Natural killer cell (primary cell): ENCODE measurements at regions not wholly inside any gene's neighbourhood (a gene's known extent, or its start where the extent isn't known, plus 50 kb on each side); places are given as distances from the start of the nearest gene placed in this dataset.

Source experiments
- ATAC-seq, 3 donors: fragments of 150-1000 bp in 2 of 3; fragments of 200-7000 bp in 1 of 3; cut with Tn5 transposase; 1 replicate in 1 of 3; 2 replicates in 2 of 3; pipeline ENCODE4 v1.10.0; 2021; ENCODE audit warnings: mild to moderate bottlenecking in 2 of 3, moderate library complexity in 2 of 3
- DNase-seq, 2 donors: peaks; one replicate each; pipeline versions ENCODE4 v3.0.0 to v3.0.0-alpha.2; 2013 to 2021; ENCODE audit warnings: mixed read lengths in 1 of 2
- H3K27ac ChIP-seq: one replicate; pipeline ENCODE4 v1.5.1; 2013; ENCODE audit warnings: mild to moderate bottlenecking, low read length
- H3K27me3 ChIP-seq: one replicate; pipeline ENCODE4 v1.6.1; 2013; ENCODE audit warnings: low read length; ENCODE audit not compliant: control insufficient read depth, insufficient read depth
- H3K36me3 ChIP-seq: one replicate; pipeline ENCODE4 v1.6.1; 2013; ENCODE audit warnings: low read length; ENCODE audit not compliant: control insufficient read depth, insufficient read depth
- H3K4me1 ChIP-seq: one replicate; pipeline ENCODE4 v1.6.1; 2013; ENCODE audit warnings: low read length; ENCODE audit not compliant: control insufficient read depth, insufficient read depth
- H3K4me3 ChIP-seq: one replicate; pipeline ENCODE4 v1.5.1; 2013; ENCODE audit warnings: low read length
- H3K9me3 ChIP-seq: one replicate; pipeline ENCODE4 v1.6.1; 2013; ENCODE audit warnings: low read length; ENCODE audit not compliant: control insufficient read depth, insufficient read depth
- H3K27ac Mint-ChIP-seq, 2 donors: one replicate each; pipeline ENCODE4 v1.8.0; 2022; ENCODE audit warnings: mild to moderate bottlenecking in 2 of 2, mixed read lengths in 2 of 2, moderate library complexity in 1 of 2
- H3K27me3 Mint-ChIP-seq, 2 donors: one replicate each; pipeline ENCODE4 v1.8.0; 2022; ENCODE audit warnings: low read depth in 2 of 2, mixed read lengths in 2 of 2
- H3K36me3 Mint-ChIP-seq: one replicate; pipeline ENCODE4 v1.8.0; 2022; ENCODE audit warnings: mixed read lengths
- H3K4me1 Mint-ChIP-seq, 2 donors: one replicate each; pipeline ENCODE4 v1.8.0; 2022; ENCODE audit warnings: mixed read lengths in 2 of 2
- H3K4me3 Mint-ChIP-seq: one replicate; pipeline ENCODE4 v1.8.0; 2022; ENCODE audit warnings: mild to moderate bottlenecking, moderate library complexity, mixed read lengths
- H3K9me3 Mint-ChIP-seq, 2 donors: one replicate each; pipeline ENCODE4 v1.8.0; 2022; ENCODE audit warnings: mixed read lengths in 2 of 2
- CTCF ChIP-seq: fragments of 200-600 bp; IDR thresholded peaks from one replicate; pipeline ENCODE4 v1.8.0; 2022; ENCODE audit warnings: antibody characterized with exemption
- WGBS: methylation state at CpG from one replicate; pipeline ENCODE4 v1.1.7; 2013; ENCODE audit warnings: missing lambda C conversion rate; ENCODE audit not compliant: insufficient coverage; 5-methylcytosine and 5-hydroxymethylcytosine counted together
- intact Hi-C: fragments of 100-400 bp; cut with micrococcal nuclease; formaldehyde crosslinking; loops from one replicate; pipeline ENCODE4 v1.14.2; 2022

- peaks cover 3 to 5% of the 10 kb centered on the region in 2 donors for H3K9me3 Mint-ChIP-seq
- WGBS: 90% methylated on average over 4 of the region's 4 CpGs
These were observed 204.2 kb upstream of the PLD5 start for GRCh38 chr1:242728696-242729095.

DNA sequence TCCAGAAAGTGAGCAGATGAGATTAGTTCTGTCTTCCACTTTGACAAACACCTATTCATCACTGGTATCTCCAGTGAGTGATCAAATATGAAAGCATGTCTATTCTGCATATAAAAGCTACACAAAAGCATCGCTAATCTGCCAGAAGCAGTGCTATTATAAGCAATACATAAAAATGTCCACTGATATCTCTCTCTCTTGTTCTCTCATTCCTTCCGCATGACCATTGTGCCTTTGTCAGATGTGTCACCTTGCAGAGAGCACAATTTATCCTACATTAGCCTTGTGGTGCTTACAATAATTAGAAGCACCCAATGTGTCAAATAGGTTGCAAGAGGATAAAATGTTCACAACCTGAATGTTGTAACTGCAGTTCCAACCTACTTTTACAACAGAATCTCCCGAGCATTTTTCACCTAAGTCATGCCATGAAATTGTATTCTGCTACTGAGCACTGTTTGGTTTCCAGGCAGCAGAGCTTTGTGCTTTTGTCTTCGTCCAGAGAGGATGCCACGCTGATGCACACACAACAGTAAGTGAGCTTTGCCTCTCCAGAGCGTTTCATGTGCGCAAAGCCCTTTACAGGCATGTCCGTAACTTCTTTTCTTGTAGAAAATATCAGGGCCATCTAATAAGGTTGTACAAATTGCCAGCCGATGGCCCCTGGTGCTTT lies 198.7 kb upstream of the PLD5 start:
- peaks cover 0 to 4% of the 10 kb centered on the region in 2 donors for H3K9me3 Mint-ChIP-seq
- H3K36me3 Mint-ChIP-seq: no peaks in the 10 kb centered on the region
- Histone ChIP-seq H3K27ac (no peak overlapping the region), H3K4me1 (no peaks in the 10 kb centered on the region), H3K27me3 (no peaks in the 10 kb centered on the region), H3K9me3 (no peaks in the 10 kb centered on the region), H3K36me3 (no peaks in the 10 kb centered on the region), H3K4me3 (no peak overlapping the region)
- no peak overlapping the region for H3K4me3 Mint-ChIP-seq
- no peaks in the 10 kb centered on the region for H3K27me3 Mint-ChIP-seq
- H3K27ac Mint-ChIP-seq: no peak overlapping the region
- intact Hi-C loops: no loop called here
- ATAC-seq (no peak), DNase-seq (no peak)
- H3K4me1 Mint-ChIP-seq: no peaks in the 10 kb centered on the region
- WGBS: 88% methylated on average over 9 of the region's 9 CpGs
- TF ChIP-seq CTCF: no peak

More at GRCh38 chr1:242728696-242729095, 204.2 kb upstream of the PLD5 start:
- H3K36me3 ChIP-seq: no peaks in the 10 kb centered on the region
- DNase-seq: no peak
- H3K9me3 ChIP-seq: peaks cover 7% of the 10 kb centered on the region
- Mint-ChIP-seq H3K27ac (no peak overlapping the region), H3K36me3 (no peaks in the 10 kb centered on the region), H3K27me3 (no peaks in the 10 kb centered on the region), H3K4me1 (no peaks in the 10 kb centered on the region), H3K4me3 (no peak overlapping the region)
- ATAC-seq: no peak
- intact Hi-C loops: no loop called here
- no peak overlapping the region for H3K4me3 ChIP-seq
- TF ChIP-seq CTCF: no peak
- no peak overlapping the region for H3K27ac ChIP-seq
- H3K27me3 ChIP-seq: no peaks in the 10 kb centered on the region
- H3K4me1 ChIP-seq: no peaks in the 10 kb centered on the region

- Mint-ChIP-seq H3K4me1 (no peaks in the 10 kb centered on the region), H3K36me3 (no peaks in the 10 kb centered on the region), H3K27me3 (no peaks in the 10 kb centered on the region), H3K27ac (no peak overlapping the region), H3K9me3 (peaks cover 5 to 8% of the 10 kb centered on the region in 2 donors), H3K4me3 (no peak overlapping the region)
- no peaks in the 10 kb centered on the region for H3K4me1 ChIP-seq
- ATAC-seq: no peak
- no peak overlapping the region for H3K27ac ChIP-seq
- DNase-seq: no peak
- no peak for TF ChIP-seq CTCF
- WGBS: 83% methylated on average over 6 of the region's 6 CpGs
- no peak overlapping the region for H3K4me3 ChIP-seq
- no peaks in the 10 kb centered on the region for H3K36me3 ChIP-seq
- no peaks in the 10 kb centered on the region for H3K27me3 ChIP-seq
- H3K9me3 ChIP-seq: no peaks in the 10 kb centered on the region
- intact Hi-C loops: no loop called here
These were observed 194.5 kb upstream of the PLD5 start for GRCh38 chr1:242718967-242719366.

GRCh38 chr1:242712248-242712647 lies 187.8 kb upstream of the PLD5 start:
- WGBS: 84% methylated on average over 4 of the region's 4 CpGs

More at GRCh38 chr1:242712248-242712647, 187.8 kb upstream of the PLD5 start:
- no peak overlapping the region for H3K4me3 Mint-ChIP-seq
- no peaks in the 10 kb centered on the region for H3K4me1 ChIP-seq
- ATAC-seq: no peak
- no peaks in the 10 kb centered on the region for H3K36me3 ChIP-seq
- H3K4me3 ChIP-seq: no peak overlapping the region
- no peak for TF ChIP-seq CTCF
- H3K4me1 Mint-ChIP-seq: no peaks in the 10 kb centered on the region
- no peaks in the 10 kb centered on the region for H3K27me3 Mint-ChIP-seq
- intact Hi-C loops: no loop called here
- H3K9me3 Mint-ChIP-seq: peaks cover 8 to 13% of the 10 kb centered on the region in 2 donors
- no peak for DNase-seq
- no peak overlapping the region for H3K27ac ChIP-seq
- no peaks in the 10 kb centered on the region for H3K9me3 ChIP-seq
- H3K36me3 Mint-ChIP-seq: no peaks in the 10 kb centered on the region
- H3K27ac Mint-ChIP-seq: no peak overlapping the region
- H3K27me3 ChIP-seq: no peaks in the 10 kb centered on the region
